NCI-H226 (cell line): ENCODE measurements at regions not wholly inside any gene's neighbourhood (a gene's known extent, or its start where the extent isn't known, plus 50 kb on each side); places are given as distances from the start of the nearest gene placed in this dataset.
"Not testable (repeated sequence)": the region's sequence is repeated elsewhere in the genome, so short reads cannot be mapped to it uniquely, and the experiment has no call there.

ENCODE experiments used
- DNase-seq: peaks from one replicate; pipeline ENCODE4 v3.0.0-alpha.2; 2015

DNA sequence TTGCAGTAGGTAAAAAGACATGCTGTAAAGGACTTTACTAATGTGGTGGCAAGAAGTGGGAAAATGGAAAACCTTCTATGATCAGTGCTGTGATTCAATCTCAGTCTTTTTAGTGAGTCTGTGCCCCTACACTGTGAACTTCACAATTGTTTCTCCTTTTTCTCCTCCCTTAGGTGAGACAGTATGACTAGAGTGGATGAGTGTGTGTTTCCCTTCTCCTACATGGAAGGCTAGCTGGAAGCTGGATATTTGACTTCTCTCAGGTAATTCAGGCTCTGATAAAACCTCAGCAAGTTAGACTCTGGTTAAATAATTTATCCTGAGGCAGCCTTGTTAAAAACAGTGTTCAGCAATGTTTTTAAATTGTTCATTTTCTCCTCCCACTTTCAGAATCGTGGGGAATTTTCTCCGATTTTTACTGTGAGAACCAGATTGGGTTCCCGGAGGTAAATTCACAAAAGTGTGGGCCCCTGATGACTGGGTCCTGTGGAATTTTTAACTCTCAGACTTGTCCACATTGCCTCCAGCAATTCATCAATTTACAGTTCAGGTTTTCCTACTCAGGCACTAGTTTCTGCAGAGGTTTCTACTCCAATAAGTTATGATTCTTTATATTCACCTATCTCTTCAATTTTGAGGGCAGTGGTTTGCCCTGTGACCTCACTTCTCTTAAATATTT is 149.1 kb upstream of the PIK3R1 start:
- DNase-seq, result no peak

DNA sequence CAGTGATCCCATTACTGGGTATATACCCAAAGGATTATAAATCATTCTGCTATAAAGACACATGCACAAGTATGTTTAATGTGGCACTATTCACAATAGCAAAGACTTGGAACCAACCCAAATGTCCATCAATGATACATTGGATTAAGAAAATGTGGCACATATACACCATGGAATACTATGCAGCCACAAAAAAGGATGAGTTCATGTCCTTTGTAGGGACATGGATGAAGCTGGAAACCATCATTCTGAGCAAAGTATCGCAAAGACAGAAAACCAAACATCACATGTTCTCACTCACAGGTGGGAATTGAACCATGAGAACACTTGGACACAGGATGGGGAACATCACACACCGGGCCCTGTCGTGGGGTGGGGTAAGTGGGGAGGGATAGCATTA is 150.2 kb upstream of the PIK3R1 start:
- DNase-seq, result not testable (repeated sequence)

DNA sequence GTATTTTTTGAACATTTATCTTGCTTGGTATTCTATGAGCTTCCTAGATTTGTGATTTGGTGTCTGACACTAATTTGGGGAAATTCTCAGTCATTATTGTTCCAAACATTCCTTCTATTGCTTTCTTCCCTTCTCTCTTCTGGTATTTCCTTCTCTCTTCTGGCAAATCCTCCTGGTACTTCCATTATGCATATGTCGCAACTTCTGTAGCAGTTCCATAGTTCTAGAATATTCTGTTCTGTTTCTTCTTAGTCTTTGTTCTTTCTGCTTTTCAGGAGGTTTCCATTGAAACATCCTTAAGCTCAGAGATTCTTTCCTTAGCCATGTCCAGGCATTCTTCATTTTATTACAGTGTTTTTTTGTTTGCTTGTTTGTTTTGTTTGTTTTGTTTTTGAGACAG is 155.2 kb upstream of the PIK3R1 start:
- no peak for DNase-seq

DNA sequence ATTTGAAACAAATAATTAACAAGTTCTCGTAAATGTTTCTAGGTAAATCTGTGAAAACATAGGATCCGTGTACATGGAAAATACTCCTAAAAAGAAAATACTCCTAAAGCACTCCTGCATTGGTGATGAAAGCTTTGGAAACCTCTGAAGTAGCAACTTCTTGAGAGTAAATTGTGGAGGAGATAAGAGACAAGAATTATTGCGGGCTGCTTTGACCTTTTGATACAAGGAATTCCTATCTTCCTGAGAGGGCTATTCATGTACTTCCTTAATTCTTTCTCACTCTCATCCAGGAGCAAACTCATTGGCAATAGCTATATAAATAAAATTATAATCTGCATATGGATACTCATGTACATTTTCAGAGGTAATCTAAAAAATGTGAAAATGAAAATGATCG is 158.4 kb upstream of the PIK3R1 start:
- DNase-seq, result peak; percentile 77

DNA sequence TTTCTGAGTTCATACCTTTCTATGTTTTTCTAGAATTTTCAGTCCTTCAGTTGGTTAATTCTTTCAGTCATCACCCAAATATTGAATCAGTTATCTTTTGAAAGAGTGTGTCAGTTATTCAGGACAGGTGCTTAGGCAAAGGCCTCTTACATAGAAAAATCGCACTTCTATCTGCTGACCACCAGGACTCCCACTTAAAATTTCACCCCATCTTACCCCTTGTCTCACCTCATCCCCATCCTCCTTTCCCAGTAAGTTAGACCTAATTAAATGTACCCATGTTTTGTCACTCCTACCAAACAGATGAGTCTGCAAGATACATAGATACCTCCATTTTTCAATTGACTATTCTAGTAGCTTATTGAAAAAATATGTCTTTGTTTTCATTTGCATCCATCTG is 159.9 kb upstream of the PIK3R1 start:
- DNase-seq, result no peak

DNA sequence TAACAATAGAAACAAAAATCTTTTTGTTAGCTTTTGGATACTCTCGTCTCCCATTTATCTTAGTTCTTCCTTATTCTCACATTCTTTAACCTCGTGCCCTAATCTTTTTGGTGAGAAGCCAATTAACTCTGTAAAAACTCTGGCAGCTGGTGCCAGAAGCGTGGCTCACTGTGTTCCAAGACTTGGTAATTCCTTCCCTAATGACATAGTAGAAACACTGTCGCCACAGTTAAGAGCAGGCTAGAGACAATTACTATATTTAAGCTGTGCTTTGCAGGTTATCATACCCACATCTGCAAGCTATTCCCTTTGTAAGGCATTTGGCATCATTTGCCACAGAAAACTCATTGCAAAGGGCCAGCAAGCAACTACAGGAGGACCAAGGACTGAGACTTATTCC is 160.9 kb upstream of the PIK3R1 start:
- peak; percentile 28 for DNase-seq

DNA sequence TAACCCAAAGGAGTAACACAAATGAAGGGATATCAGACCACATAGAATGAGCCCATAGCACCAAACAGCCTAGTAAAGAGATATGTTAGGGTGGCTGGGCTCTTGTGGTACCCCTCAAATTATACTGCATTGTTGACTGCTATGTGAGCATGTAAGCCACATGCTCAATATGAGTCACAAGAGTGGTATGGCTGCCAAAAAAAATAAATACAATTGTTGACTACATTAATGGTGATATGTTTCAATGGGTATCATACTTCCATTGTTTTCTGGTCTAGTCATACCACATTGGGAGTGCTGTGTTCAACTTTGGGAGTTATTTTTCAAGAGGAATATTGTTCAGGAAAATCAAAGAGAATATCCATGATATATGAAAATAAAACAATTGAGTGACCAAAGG is 162.4 kb upstream of the PIK3R1 start:
- no peak for DNase-seq

DNA sequence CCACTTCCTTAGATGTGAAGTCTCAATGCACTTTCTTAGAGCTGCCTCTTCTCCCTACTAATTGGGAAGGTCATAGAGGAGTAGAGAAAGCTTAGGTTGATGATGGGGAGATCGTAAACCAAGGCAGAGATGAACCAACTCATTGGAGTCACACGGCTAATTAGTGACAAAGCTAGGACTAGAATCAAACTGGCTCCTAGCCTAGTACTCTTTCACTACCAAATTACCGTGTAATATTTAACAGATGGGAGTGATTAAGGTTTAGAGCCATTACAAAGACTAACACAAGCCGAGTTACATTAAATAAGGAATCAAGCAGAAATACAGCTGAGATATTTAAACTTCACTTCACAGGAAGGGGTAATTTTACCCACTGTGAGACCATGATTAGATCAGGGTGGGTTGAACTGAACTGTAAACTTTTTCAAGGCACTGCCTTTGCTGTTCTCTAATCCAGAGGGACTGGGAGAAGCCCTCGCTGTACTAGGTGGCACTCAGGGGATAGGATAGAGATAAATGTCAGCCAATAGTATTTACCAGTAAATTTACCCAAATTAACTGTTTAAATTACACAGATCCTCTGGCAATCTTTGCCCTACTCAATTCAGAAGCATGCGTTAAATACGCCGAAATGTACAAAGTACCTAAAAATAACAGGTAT is 166.4 kb upstream of the PIK3R1 start:
- DNase-seq, result no peak

DNA sequence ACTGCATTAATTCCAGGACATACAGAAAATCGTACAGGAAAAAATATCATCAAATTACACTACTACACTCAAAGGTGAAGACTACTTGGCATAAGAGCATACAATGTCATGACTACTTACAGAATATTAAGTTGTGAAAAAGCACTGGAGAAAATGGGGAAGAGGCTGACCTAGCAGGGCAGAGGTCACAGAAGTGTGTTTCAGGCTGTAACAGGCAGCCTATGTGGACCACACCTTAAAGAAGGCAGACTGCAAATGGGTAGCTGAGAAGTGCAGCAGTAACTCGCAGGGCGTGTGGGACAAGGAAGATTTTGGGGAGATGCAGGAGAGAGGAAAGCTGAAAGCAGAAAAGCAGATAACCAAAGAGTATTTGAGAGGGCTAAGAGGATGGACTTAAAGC is 167.0 kb upstream of the PIK3R1 start:
- no peak for DNase-seq

DNA sequence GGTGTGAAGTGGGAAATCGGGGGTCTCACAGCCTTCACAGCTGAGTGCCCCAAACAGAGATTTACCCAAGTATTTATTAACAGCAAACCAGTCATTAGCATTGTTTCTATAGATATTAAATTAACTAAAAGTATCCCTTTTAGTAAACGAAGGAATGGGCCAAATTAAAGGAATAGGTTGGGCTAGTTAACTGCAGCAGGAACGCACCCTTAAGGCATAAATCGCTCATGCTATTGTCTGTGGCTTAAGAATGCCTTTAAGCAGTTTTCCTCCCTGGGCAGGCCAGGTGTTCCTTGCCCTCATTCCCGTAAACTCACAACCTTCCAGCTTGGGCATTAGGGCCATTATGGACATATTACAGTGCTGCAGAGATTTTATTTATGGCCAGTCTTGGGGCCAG is 167.5 kb upstream of the PIK3R1 start:
- not testable (repeated sequence) for DNase-seq

DNA sequence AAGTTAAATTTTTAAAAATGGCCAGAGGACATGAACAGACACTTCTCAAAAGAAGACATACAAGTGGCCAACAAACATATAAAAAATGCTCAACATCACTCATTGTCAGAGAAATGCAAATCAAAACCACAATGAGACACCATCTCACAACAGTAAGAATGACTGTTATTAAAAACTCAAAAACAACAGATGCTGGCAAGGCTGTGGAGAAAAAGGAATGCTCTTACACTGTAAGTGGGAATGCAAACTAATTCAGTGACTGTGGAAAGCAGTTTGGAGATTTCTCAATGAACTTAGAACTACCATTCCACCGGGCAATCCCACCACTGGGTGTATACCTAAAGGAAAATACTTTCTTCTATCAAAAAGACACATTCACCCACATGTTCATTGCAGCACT is 168.5 kb upstream of the PIK3R1 start:
- peak; percentile 52 for DNase-seq

DNA sequence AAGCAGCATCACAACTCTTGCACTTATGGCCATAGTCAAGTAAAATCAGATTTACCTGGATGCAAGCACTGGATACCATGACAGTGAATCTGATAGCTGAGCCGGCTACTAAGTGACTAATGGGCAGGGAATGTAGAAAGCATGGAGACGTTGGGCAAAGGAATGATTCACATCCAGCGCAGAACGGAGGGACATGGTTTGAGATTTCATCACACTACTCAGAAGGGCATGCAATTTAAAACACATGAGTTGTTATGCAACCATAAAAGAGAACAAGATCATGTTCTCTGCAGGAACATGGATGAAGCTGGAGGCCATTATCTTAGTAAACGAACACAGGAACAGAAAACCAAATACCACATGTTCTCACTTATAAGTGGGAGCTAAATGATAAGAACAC is 169.1 kb upstream of the PIK3R1 start:
- DNase-seq, result peak; percentile 98

DNA sequence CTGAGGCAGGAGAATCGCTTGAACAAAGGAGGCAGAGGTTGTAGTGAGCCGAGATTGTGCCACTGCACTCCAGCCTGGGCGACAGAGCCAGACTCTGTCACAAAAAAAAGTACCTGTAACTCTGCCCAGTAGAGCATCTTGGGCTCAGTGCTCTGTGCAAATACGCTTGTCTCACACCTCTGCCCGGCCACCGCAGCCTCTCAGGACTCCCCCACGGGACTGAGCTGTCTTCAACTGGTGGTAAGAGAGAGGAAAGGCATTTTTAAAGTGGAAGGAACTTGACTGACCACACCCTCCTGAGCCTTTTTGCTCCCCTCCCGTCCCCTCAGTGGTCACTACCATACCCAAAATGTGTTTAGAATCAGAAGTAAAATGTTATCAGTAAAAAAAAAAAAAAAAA is 174.3 kb upstream of the PIK3R1 start:
- no peak for DNase-seq

DNA sequence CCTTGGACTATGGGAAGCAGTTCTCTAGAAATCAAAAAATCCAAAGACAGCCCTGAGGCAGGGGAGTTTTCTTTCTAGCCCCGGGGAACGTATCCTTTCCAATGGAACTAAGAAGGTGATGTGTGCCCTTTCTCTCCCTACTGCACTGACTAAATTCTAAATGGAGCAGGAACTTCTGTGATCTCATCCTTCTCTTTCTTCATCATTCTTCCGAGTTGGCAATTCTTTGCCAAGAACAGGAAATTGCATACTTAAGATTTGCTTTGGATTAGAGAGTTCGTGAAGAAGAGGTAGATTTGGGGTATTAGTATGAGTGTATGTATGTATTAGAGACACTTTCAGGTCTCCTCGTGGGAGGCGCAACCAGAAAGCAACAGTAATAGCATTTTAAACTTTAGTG is 178.0 kb upstream of the PIK3R1 start:
- DNase-seq, result no peak

DNA sequence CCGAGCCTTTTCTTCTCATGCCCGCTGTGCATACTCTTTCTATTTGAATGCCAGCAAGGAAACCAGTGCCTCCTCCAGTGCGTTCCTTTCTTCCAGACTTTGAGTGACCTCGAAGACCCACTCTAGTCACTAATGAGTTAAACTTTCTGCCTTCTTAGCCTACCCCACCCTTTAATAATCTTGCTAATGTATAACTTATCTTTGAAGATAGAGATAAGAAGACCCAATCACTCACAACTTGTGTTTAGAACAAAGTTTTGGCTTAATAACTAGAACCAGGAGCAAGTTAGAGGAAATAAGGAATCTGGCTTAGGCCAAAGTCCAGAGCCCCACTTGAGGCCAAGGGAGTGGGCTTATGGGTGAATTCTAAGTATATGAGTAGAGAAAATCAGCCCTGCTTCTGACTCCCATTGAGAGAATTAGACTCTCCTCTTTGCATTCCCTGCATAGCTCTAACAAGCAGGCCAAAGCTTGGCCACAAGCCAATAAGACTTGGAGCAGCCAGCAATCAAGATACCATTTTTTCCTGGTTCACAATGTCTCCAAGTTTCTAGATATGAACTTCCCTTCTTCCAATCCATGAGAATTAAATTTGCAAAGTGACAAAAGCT is 181.5 kb upstream of the PIK3R1 start:
- DNase-seq, result peak; percentile 74

DNA sequence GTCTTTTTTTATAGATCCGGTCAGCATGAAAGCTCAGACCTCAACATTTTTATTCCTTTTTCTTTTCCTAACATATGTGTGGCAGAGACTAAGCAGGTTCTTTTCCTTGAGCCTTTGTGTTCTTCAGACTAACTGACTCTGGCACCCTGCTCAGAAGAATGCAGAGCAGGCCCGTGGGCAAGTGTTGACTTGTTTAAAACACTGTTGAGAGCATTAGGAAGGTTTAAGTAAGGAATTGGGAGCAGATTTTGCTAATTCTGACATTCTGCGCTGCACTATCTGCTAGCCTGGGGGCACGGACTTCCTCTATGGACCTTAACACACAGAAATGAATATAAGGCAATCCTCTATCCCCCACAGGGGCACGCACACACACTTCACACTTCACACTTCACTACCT is 182.5 kb upstream of the PIK3R1 start:
- no peak for DNase-seq

DNA sequence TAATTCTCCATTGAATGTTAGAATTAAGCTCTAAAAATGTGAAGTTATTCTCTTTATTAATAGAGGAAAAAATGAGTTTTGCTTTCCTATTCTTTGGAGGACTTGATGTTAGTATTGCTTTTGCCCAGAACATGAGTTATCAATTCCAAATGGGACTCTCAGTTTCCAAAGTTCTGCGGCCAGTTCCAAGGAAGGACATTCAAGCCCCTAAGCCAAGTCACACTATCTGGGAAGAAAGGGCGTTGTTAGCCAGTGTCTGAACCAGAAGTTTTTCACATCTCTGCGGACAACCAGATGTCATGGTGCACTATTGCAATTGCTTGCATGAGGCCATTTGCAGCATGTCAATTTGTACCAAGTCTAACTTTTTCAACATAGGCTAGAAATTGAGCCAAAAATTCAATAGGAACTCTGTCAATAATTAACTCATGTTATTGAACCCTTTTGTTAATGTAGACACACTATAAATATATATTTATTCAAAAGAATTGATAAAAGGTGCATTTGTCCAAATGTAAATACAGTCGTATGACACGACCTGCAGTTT is 183.3 kb upstream of the PIK3R1 start:
- DNase-seq, result no peak

DNA sequence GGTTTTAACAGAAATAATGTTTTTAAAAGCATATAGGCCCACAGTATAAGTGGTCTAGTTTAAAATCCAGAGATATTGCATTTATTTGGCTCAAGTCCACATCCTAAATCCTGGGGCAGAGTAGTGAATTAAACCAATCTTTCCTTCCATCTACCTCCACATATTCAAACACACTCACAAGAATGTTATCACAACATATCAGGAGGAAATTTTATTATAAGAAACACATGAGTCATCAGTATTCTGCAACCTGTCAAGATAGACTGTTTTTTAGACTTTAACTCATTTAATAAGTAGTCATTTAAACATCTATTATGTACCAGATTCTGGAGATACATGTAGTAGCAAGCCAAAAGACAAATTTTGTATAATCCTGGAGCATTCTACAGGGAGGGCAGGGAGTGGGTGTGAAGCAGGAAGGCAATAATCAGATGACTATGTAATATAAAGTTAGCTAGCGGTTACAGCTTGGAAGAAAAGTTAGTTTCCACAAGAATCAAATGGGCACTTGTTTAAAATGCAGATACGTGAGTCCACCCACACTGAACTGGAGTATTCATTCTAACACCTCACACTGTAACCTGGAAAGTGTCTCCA is 187.3 kb upstream of the PIK3R1 start:
- DNase-seq, result no peak

DNA sequence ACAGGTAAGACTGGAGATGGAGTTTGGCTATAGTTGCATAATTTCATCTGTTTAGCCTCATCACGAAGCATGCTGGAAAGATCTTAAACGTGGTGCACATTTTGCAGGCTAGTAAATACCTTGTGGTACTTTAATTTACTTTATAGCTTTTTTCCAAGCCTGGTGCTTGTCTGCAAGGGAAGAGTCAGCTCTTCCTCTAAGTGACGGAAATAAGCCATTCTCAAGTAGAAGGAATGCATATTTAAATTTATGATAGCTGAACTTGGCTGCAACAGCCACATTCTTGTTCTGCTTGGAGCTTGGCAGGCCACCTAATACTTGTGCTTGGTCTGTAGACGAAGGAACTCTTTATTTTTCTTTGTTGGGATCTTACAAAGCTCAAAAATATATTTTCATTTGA is 188.0 kb upstream of the PIK3R1 start:
- DNase-seq, result peak; percentile 20

DNA sequence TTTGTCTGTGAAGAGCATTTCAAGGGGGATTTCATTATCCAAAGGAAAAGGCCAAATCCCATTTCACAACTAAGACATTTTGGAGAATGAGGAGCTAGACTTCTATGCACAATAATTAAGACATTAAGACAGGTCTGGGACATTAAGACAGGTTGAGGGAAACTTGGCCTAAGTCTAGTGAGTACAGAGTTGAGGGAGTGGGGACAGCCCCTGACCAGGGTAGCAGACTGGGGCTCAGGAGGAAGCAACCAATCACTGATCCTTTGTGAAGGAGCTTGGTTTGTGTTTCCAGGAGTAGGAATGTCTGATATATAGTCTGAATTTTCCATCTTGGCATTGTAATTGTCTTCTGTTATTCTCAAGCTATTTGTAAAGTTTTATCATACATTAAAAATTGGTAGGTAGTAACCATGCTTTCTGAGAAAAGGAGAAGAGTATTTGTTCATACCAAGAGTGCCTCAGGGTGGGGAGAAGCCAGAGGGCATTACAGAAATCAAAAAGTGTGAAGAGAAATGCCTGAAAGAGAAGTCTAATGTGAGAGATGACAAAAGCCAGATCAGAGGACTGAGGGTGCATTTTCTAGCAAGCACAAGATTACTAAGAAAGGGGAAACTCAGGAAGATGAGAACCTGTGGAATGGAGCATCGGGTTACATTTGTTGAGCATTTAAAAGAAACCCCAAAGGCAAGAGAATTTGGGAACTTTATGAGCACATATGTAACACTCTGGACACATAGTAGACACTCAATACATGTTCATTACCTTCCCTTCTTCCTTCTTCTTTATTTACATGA is 189.3 kb upstream of the PIK3R1 start:
- no peak for DNase-seq

DNA sequence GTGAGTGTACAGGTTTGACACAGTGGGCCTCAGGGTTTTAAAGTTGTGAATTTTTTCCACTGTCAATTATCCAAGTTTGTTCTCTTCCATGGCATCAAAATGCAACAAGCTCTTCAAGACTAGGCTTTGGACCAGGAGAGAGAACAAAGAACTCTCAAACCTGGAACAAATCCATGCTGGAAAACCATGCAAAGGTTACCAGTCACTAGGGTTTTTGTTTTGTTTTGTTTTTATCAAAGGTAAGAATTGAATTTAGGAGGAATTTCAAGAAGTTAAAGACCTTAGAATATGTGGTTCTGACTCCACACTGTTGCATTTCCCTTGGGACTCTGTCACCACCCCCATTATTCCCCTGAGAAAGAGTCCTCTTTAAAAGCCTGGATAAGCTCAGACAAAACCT is 191.1 kb upstream of the PIK3R1 start:
- DNase-seq, result no peak

DNA sequence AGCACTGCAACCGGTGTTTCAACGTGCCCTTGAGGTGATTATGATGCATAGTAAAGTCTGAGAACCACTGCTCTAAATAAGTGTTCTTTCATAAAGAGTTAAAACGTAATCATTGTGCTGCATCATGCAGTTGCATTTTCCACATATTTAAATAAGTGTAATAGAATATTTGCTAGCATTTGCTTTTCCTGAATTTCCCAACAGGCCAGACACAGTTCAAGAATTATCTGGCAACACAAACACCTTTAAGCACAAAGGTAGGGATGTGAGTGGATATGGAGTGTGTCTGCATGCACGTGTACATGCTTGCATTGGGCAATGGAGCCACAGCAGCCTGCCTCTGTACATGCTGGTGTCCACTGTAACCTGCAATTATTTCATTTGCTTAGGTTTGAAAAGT is 193.6 kb upstream of the PIK3R1 start:
- no peak for DNase-seq

DNA sequence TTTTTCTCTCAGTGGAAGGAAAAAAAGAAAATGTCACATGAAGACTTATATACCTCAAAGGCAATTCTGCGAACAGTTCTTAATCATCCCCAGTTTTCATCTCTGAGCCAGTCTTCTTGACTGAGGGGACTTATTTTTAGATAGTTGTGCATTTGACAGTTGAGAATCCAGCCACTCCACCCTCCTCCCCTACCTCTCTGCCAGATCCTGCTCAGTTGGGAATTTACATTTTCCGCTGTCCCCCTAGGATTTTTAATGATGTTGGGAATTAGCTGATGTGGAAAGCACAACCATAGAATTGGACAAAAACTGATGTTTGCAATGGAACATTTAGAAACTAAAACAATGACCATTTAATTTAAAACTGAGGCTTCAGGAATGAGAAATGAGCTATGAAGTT is 194.3 kb upstream of the PIK3R1 start:
- no peak for DNase-seq
